A549 (cell line): ENCODE measurements at regions not wholly inside any gene's neighbourhood (a gene's known extent, or its start where the extent isn't known, plus 50 kb on each side); places are given as distances from the start of the nearest gene placed in this dataset.
A peak's percentile ranks its signal among the peaks of the same experiment; 100 is the strongest.

ENCODE experiments used
- ATAC-seq, 2 experiments: fragments of 200-7000 bp in 1 of 2; fragments of >200 bp in 1 of 2; cut with Nextera tagmentation in 1 of 2; cut with Tn5 transposase in 1 of 2; 3 replicates each; pipeline versions ENCODE4 v1.8.0 to v1.9.1; 2018 to 2020; ENCODE audit warnings: mild to moderate bottlenecking in 1 of 2, moderate library complexity in 1 of 2
- CTCF ChIA-PET: fragments of 300-600 bp; sonication (Branson Sonifier 250); formaldehyde crosslinking; extraction: SDS; loops from one replicate; lab custom pipeline; 2021; ENCODE audit warnings: antibody characterized with exemption, inconsistent platforms; lab: Yijun Ruan, JAX
- POLR2A ChIA-PET: fragments of 350-600 bp; formaldehyde crosslinking; extraction: SDS; loops from one replicate; lab custom pipeline; 2021; ENCODE audit warnings: antibody characterized with exemption, inconsistent platforms; lab: Yijun Ruan, JAX
- DNase-seq, 2 experiments: peaks; one replicate each; pipeline versions ENCODE4 v3.0.0 to v3.0.0-alpha.2; 2011 to 2016; ENCODE audit warnings: low read depth in 1 of 2, low spot score in 1 of 2
- FAIRE-seq: peaks from 2 replicates; lab custom pipeline; 2011; peaks lifted over from hg19 to GRCh38; lab: Jason Lieb, UNC
- H3K27ac ChIP-seq, 2 experiments: fragments of >200 bp; sonication (Bioruptor Twin); formaldehyde crosslinking; 3 replicates each; pipeline ENCODE4 v1.5.1; 2016 to 2017
- H3K4me1 ChIP-seq: fragments of >200 bp; sonication (Bioruptor Twin); formaldehyde crosslinking; 3 replicates; pipeline ENCODE4 v1.6.1; 2016
- H3K4me2 ChIP-seq: fragments of >200 bp; sonication (Bioruptor Twin); formaldehyde crosslinking; 3 replicates; pipeline ENCODE4 v1.6.1; 2016
- H3K4me3 ChIP-seq: fragments of >200 bp; sonication (Bioruptor Twin); formaldehyde crosslinking; 3 replicates; pipeline ENCODE4 v1.5.1; 2016
- H3K9me3 ChIP-seq: fragments of >200 bp; sonication (Bioruptor Twin); formaldehyde crosslinking; 3 replicates; pipeline ENCODE4 v1.6.1; 2016
- BHLHE40 ChIP-seq: IDR thresholded peaks from 2 replicates; pipeline ENCODE4 v1.6.1; 2012; ENCODE audit warnings: low read depth, low read length, inconsistent platforms
- CHD2 ChIP-seq: fragments of 150-350 bp; IDR thresholded peaks from 2 replicates; pipeline ENCODE4 v1.6.1; 2014; ENCODE audit warnings: low read length; ENCODE audit not compliant: partially characterized antibody
- EHMT2 ChIP-seq: fragments of 200-600 bp; sonication (generic); IDR thresholded peaks from 2 replicates; pipeline ENCODE4 v1.6.1; 2016; ENCODE audit warnings: antibody characterized with exemption, low read depth, mild to moderate bottlenecking, moderate library complexity
- EP300 ChIP-seq, 2 experiments: fragments of >200 bp; sonication (Bioruptor Twin); formaldehyde crosslinking; IDR thresholded peaks; 2 replicates in 1 of 2; 3 replicates in 1 of 2; pipeline ENCODE4 v1.6.1; 2016 to 2017
- HOXB13 ChIP-seq: fragments of 250-450 bp; sonication (Bioruptor Pico); IDR thresholded peaks from 2 replicates; pipeline ENCODE4 v1.5.0; 2020; ENCODE audit warnings: low read depth, mild to moderate bottlenecking, moderate library complexity
- HOXB5 ChIP-seq: fragments of 250-450 bp; sonication (Bioruptor Pico); IDR thresholded peaks from 2 replicates; pipeline ENCODE4 v1.5.0; 2020; ENCODE audit warnings: mild to moderate bottlenecking, moderate library complexity
- KDM5A ChIP-seq: fragments of 200-600 bp; sonication (generic); IDR thresholded peaks from 2 replicates; pipeline ENCODE4 v1.6.1; 2016; ENCODE audit warnings: antibody characterized with exemption, mild to moderate bottlenecking
- NPAS2 ChIP-seq: fragments of 250-450 bp; sonication (Bioruptor Pico); IDR thresholded peaks from 2 replicates; pipeline ENCODE4 v1.8.0; 2022; ENCODE audit warnings: mild to moderate bottlenecking, moderate library complexity, borderline replicate concordance
- PHF8 ChIP-seq: fragments of 200-600 bp; sonication (generic); IDR thresholded peaks from 2 replicates; pipeline ENCODE4 v1.6.1; 2016; ENCODE audit warnings: low read depth, mild to moderate bottlenecking, antibody characterized with exemption, moderate library complexity, borderline replicate concordance
- RAD21 ChIP-seq, 2 experiments: fragments of >200 bp in 1 of 2; sonication (Bioruptor Twin) in 1 of 2; formaldehyde crosslinking in 1 of 2; IDR thresholded peaks in 1 of 2; conservative IDR thresholded peaks in 1 of 2; 2 replicates in 1 of 2; 3 replicates in 1 of 2; pipeline ENCODE4 v1.6.1; 2012 to 2018; ENCODE audit warnings: inconsistent platforms in 1 of 2
- RARB ChIP-seq: fragments of 250-450 bp; sonication (Bioruptor Pico); IDR thresholded peaks from 2 replicates; pipeline ENCODE4 v1.8.0; 2021; ENCODE audit warnings: mild to moderate bottlenecking, moderate library complexity
- ZC3H11A ChIP-seq: fragments of 450-650 bp; IDR thresholded peaks from 2 replicates; pipeline ENCODE4 v1.6.1; 2014; ENCODE audit warnings: antibody characterized with exemption, mild to moderate bottlenecking
- ZFP36 ChIP-seq: fragments of 450-650 bp; IDR thresholded peaks from 2 replicates; pipeline ENCODE4 v1.6.1; 2014; ENCODE audit warnings: borderline replicate concordance; ENCODE audit not compliant: partially characterized antibody
- ZSCAN20 ChIP-seq: fragments of 250-450 bp; sonication (Bioruptor Pico); IDR thresholded peaks from 2 replicates; pipeline ENCODE4 v1.8.0; 2022; ENCODE audit warnings: mild to moderate bottlenecking, moderate library complexity
- WGBS: methylation state at CpG from one replicate; pipeline ENCODE4 v1.1.6; 2017; ENCODE audit errors: missing lambda C conversion rate; 5-methylcytosine and 5-hydroxymethylcytosine counted together
- TF ChIP-seq, protein P1 (sequence below): fragments of 200-600 bp; sonication (generic); IDR thresholded peaks from 2 replicates; pipeline ENCODE4 v1.6.1; 2016; ENCODE audit warnings: antibody characterized with exemption, mild to moderate bottlenecking, moderate library complexity
- TF ChIP-seq, protein P2 (sequence below): fragments of 250-450 bp; sonication (Bioruptor Pico); IDR thresholded peaks from 2 replicates; pipeline ENCODE4 v1.5.0; 2020; ENCODE audit warnings: low read depth, mild to moderate bottlenecking, moderate library complexity
- TF ChIP-seq, protein P3 (sequence below): fragments of 250-450 bp; sonication (Bioruptor Pico); IDR thresholded peaks from 2 replicates; pipeline ENCODE4 v1.5.0; 2021; ENCODE audit warnings: mild to moderate bottlenecking, moderate library complexity, borderline replicate concordance
- TF ChIP-seq, protein P4 (sequence below): IDR thresholded peaks from 2 replicates; pipeline ENCODE4 v1.6.1; 2012; ENCODE audit warnings: low read depth, borderline replicate concordance
- TF ChIP-seq, protein P5 (sequence below): IDR thresholded peaks from 2 replicates; pipeline ENCODE4 v1.6.1; 2012

- no peak overlapping the region for H3K4me3 ChIP-seq
- no peak for ATAC-seq
- H3K4me2 ChIP-seq = no peak overlapping the region
- H3K27ac ChIP-seq = peak overlapping the region; percentile 85 to 98
- POLR2A ChIA-PET = no interaction called here
- WGBS = 93% methylated on average over 7 of the region's 7 CpGs
- H3K9me3 ChIP-seq = peaks cover 28% of the 10 kb centered on the region
- TF ChIP-seq, protein P1, sequence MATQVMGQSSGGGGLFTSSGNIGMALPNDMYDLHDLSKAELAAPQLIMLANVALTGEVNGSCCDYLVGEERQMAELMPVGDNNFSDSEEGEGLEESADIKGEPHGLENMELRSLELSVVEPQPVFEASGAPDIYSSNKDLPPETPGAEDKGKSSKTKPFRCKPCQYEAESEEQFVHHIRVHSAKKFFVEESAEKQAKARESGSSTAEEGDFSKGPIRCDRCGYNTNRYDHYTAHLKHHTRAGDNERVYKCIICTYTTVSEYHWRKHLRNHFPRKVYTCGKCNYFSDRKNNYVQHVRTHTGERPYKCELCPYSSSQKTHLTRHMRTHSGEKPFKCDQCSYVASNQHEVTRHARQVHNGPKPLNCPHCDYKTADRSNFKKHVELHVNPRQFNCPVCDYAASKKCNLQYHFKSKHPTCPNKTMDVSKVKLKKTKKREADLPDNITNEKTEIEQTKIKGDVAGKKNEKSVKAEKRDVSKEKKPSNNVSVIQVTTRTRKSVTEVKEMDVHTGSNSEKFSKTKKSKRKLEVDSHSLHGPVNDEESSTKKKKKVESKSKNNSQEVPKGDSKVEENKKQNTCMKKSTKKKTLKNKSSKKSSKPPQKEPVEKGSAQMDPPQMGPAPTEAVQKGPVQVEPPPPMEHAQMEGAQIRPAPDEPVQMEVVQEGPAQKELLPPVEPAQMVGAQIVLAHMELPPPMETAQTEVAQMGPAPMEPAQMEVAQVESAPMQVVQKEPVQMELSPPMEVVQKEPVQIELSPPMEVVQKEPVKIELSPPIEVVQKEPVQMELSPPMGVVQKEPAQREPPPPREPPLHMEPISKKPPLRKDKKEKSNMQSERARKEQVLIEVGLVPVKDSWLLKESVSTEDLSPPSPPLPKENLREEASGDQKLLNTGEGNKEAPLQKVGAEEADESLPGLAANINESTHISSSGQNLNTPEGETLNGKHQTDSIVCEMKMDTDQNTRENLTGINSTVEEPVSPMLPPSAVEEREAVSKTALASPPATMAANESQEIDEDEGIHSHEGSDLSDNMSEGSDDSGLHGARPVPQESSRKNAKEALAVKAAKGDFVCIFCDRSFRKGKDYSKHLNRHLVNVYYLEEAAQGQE = no peak
- TF ChIP-seq EHMT2 (no peak), ZSCAN20 (no peak), PHF8 (no peak), RAD21 (conservative IDR thresholded peaks at IDR 0.05 in 1 of 2, IDR thresholded peaks at IDR 0.05 in 1 of 2) (no peak), RARB (CRISPR knock-in tag) (no peak), CHD2 (no peak), NPAS2 (CRISPR knock-in tag) (no peak), KDM5A (no peak), EP300 (IDR thresholded peaks at IDR 0.05) (no peak), BHLHE40 (no peak), HOXB5 (CRISPR knock-in tag) (no peak), ZFP36 (no peak), ZC3H11A (no peak), HOXB13 (CRISPR knock-in tag) (no peak)
- TF ChIP-seq, protein P2, sequence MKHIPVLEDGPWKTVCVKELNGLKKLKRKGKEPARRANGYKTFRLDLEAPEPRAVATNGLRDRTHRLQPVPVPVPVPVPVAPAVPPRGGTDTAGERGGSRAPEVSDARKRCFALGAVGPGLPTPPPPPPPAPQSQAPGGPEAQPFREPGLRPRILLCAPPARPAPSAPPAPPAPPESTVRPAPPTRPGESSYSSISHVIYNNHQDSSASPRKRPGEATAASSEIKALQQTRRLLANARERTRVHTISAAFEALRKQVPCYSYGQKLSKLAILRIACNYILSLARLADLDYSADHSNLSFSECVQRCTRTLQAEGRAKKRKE (CRISPR knock-in tag) = no peak
- TF ChIP-seq, protein P3, sequence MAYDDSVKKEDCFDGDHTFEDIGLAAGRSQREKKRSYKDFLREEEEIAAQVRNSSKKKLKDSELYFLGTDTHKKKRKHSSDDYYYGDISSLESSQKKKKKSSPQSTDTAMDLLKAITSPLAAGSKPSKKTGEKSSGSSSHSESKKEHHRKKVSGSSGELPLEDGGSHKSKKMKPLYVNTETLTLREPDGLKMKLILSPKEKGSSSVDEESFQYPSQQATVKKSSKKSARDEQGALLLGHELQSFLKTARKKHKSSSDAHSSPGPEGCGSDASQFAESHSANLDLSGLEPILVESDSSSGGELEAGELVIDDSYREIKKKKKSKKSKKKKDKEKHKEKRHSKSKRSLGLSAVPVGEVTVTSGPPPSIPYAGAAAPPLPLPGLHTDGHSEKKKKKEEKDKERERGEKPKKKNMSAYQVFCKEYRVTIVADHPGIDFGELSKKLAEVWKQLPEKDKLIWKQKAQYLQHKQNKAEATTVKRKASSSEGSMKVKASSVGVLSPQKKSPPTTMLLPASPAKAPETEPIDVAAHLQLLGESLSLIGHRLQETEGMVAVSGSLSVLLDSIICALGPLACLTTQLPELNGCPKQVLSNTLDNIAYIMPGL = no peak
- TF ChIP-seq, protein P4, sequence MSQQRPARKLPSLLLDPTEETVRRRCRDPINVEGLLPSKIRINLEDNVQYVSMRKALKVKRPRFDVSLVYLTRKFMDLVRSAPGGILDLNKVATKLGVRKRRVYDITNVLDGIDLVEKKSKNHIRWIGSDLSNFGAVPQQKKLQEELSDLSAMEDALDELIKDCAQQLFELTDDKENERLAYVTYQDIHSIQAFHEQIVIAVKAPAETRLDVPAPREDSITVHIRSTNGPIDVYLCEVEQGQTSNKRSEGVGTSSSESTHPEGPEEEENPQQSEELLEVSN = no peak
- TF ChIP-seq, protein P5, sequence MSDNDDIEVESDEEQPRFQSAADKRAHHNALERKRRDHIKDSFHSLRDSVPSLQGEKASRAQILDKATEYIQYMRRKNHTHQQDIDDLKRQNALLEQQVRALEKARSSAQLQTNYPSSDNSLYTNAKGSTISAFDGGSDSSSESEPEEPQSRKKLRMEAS = no peak
- TF ChIP-seq, all 56 proteins: peak for 0
- CTCF ChIA-PET = interaction anchor here (0.6 to 1.6 kb wide), 2 partner anchors 23 to 231 kb away, joined by 3 read pairs; no protein-coding TSS in a partner anchor
- DNase-seq (no peak), FAIRE-seq (no peak)
- H3K4me1 ChIP-seq = peaks cover 34% of the 10 kb centered on the region
Measured at GRCh38 chr7:68697796-68698280, 900.4 kb upstream of the AUTS2 start.
